OCI-LY1 (cell line): ENCODE measurements at regions not wholly inside any gene's neighbourhood (a gene's known extent, or its start where the extent isn't known, plus 50 kb on each side); places are given as distances from the start of the nearest gene placed in this dataset.

Experiments used
- H2AFZ ChIP-seq: fragments of 200-600 bp; sonication (generic), shearing (Covaris generic); 2 replicates; pipeline ENCODE4 v1.6.0; 2014; ENCODE audit warnings: antibody characterized with exemption, mild to moderate bottlenecking, low read length
- H3F3A ChIP-seq: fragments of 200-600 bp; sonication (generic), shearing (Covaris generic); 2 replicates; pipeline ENCODE4 v1.6.0; 2014; ENCODE audit warnings: mild to moderate bottlenecking, antibody characterized with exemption, low read length, moderate library complexity; ENCODE audit not compliant: insufficient read depth
- H3K27ac ChIP-seq: fragments of 200-600 bp; sonication (generic); 2 replicates; pipeline ENCODE4 v1.5.1; 2014; ENCODE audit warnings: low read length, mixed run types, mild to moderate bottlenecking, low read depth; ENCODE audit not compliant: poor library complexity, severe bottlenecking
- H3K27me3 ChIP-seq: fragments of 200-600 bp; sonication (generic); 2 replicates; pipeline ENCODE4 v1.6.0; 2014; ENCODE audit warnings: antibody characterized with exemption, mild to moderate bottlenecking, low read length, moderate library complexity; ENCODE audit not compliant: insufficient read depth
- H3K36me3 ChIP-seq: fragments of 200-600 bp; sonication (generic); 2 replicates; pipeline ENCODE4 v1.6.1; 2014; ENCODE audit warnings: mild to moderate bottlenecking, antibody characterized with exemption, low read length, moderate library complexity, mixed read lengths; ENCODE audit not compliant: insufficient read depth
- H3K4me1 ChIP-seq: fragments of 200-600 bp; sonication (generic); 2 replicates; pipeline ENCODE4 v1.5.1; 2014; ENCODE audit warnings: mild to moderate bottlenecking, low read length, moderate library complexity; ENCODE audit not compliant: insufficient read depth, severe bottlenecking
- H3K4me2 ChIP-seq: fragments of 200-600 bp; sonication (generic), shearing (Covaris generic); 2 replicates; pipeline ENCODE4 v1.6.1; 2014; ENCODE audit warnings: low read length
- H3K4me3 ChIP-seq: fragments of 200-600 bp; sonication (generic); 2 replicates; pipeline ENCODE4 v1.5.1; 2014; ENCODE audit warnings: low read length, low read depth, mild to moderate bottlenecking, mixed read lengths; ENCODE audit not compliant: poor library complexity, severe bottlenecking
- H3K79me2 ChIP-seq: fragments of 200-600 bp; shearing (Covaris generic); 2 replicates; pipeline ENCODE4 v1.6.1; 2016; ENCODE audit warnings: mixed run types, low read length, mixed read lengths; ENCODE audit not compliant: insufficient read depth
- H3K9ac ChIP-seq: fragments of 200-600 bp; sonication (generic), shearing (Covaris generic); 2 replicates; pipeline ENCODE4 v1.6.1; 2014; ENCODE audit warnings: mild to moderate bottlenecking, low read length, mixed read lengths
- H3K9me2 ChIP-seq: fragments of 200-600 bp; sonication (generic), shearing (Covaris generic); 2 replicates; pipeline ENCODE4 v1.6.1; 2014; ENCODE audit warnings: low read depth, mild to moderate bottlenecking, low read length, mixed read lengths
- H3K9me3 ChIP-seq: fragments of 200-600 bp; shearing (Covaris generic); 2 replicates; pipeline ENCODE4 v1.6.1; 2014; ENCODE audit warnings: low read length, mixed read lengths
- H4K20me1 ChIP-seq: fragments of 200-600 bp; sonication (generic), shearing (Covaris generic); 2 replicates; pipeline ENCODE4 v1.6.0; 2016; ENCODE audit warnings: mild to moderate bottlenecking, low read length; ENCODE audit not compliant: insufficient read depth
- EZH2 ChIP-seq: fragments of 200-600 bp; sonication (generic), shearing (Covaris generic); IDR thresholded peaks from 2 replicates; pipeline ENCODE4 v1.8.0; 2017; ENCODE audit warnings: borderline replicate concordance, mixed run types, mild to moderate bottlenecking, antibody characterized with exemption, low read length, moderate library complexity, mixed read lengths
- TF ChIP-seq, protein P1 (sequence below): fragments of 200-600 bp; sonication (generic), shearing (Covaris generic); IDR thresholded peaks from 2 replicates; pipeline ENCODE4 v1.5.1; 2017; ENCODE audit warnings: mild to moderate bottlenecking, antibody characterized with exemption, low read length, moderate library complexity, mixed read lengths

GRCh38 chr4:126753592-126753991 lies 879.2 kb upstream of the INTU start:
- Histone ChIP-seq H2AFZ (no peak overlapping the region), H3K4me3 (no peak overlapping the region), H3F3A (no peaks in the 10 kb centered on the region), H3K9ac (no peak overlapping the region), H3K27ac (no peak overlapping the region), H3K9me3 (no peaks in the 10 kb centered on the region), H3K36me3 (no peaks in the 10 kb centered on the region), H3K4me1 (no peaks in the 10 kb centered on the region), H3K9me2 (no peaks in the 10 kb centered on the region), H4K20me1 (no peaks in the 10 kb centered on the region), H3K4me2 (no peak overlapping the region), H3K79me2 (no peaks in the 10 kb centered on the region), H3K27me3 (no peaks in the 10 kb centered on the region)
- no peak for TF ChIP-seq EZH2
- TF ChIP-seq, protein P1, sequence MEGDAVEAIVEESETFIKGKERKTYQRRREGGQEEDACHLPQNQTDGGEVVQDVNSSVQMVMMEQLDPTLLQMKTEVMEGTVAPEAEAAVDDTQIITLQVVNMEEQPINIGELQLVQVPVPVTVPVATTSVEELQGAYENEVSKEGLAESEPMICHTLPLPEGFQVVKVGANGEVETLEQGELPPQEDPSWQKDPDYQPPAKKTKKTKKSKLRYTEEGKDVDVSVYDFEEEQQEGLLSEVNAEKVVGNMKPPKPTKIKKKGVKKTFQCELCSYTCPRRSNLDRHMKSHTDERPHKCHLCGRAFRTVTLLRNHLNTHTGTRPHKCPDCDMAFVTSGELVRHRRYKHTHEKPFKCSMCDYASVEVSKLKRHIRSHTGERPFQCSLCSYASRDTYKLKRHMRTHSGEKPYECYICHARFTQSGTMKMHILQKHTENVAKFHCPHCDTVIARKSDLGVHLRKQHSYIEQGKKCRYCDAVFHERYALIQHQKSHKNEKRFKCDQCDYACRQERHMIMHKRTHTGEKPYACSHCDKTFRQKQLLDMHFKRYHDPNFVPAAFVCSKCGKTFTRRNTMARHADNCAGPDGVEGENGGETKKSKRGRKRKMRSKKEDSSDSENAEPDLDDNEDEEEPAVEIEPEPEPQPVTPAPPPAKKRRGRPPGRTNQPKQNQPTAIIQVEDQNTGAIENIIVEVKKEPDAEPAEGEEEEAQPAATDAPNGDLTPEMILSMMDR = no peak

GRCh38 chr4:126755506-126755905 lies 877.3 kb upstream of the INTU start:
- no peaks in the 10 kb centered on the region for H3F3A ChIP-seq
- no peaks in the 10 kb centered on the region for H4K20me1 ChIP-seq
- no peaks in the 10 kb centered on the region for H3K27me3 ChIP-seq
- H3K9me3 ChIP-seq = no peaks in the 10 kb centered on the region
- no peaks in the 10 kb centered on the region for H3K9me2 ChIP-seq
- H3K4me3 ChIP-seq = no peak overlapping the region
- no peak overlapping the region for H3K27ac ChIP-seq
- H2AFZ ChIP-seq = no peak overlapping the region
- no peak overlapping the region for H3K4me2 ChIP-seq
- TF ChIP-seq, protein P1 = no peak
- no peak for TF ChIP-seq EZH2
- no peaks in the 10 kb centered on the region for H3K4me1 ChIP-seq
- no peaks in the 10 kb centered on the region for H3K36me3 ChIP-seq
- no peaks in the 10 kb centered on the region for H3K79me2 ChIP-seq
- H3K9ac ChIP-seq = no peak overlapping the region

- H3K9me3 ChIP-seq = no peaks in the 10 kb centered on the region
- no peak overlapping the region for H3K9ac ChIP-seq
- H2AFZ ChIP-seq = no peak overlapping the region
- no peaks in the 10 kb centered on the region for H3K79me2 ChIP-seq
- no peaks in the 10 kb centered on the region for H3K36me3 ChIP-seq
- no peak overlapping the region for H3K4me2 ChIP-seq
- no peaks in the 10 kb centered on the region for H3K4me1 ChIP-seq
- H3K9me2 ChIP-seq = no peaks in the 10 kb centered on the region
- H3K27me3 ChIP-seq = no peaks in the 10 kb centered on the region
- no peak overlapping the region for H3K27ac ChIP-seq
- H4K20me1 ChIP-seq = no peaks in the 10 kb centered on the region
- no peaks in the 10 kb centered on the region for H3F3A ChIP-seq
- TF ChIP-seq, protein P1 = no peak
- no peak for TF ChIP-seq EZH2
- H3K4me3 ChIP-seq = no peak overlapping the region
Measured at GRCh38 chr4:126756050-126756829, 876.5 kb upstream of the INTU start.
